ENCODE measurements at regions not wholly inside any gene's neighbourhood (a gene's known extent, or its start where the extent isn't known, plus 50 kb on each side); places are given as distances from the start of the nearest gene placed in this dataset.

DNA sequence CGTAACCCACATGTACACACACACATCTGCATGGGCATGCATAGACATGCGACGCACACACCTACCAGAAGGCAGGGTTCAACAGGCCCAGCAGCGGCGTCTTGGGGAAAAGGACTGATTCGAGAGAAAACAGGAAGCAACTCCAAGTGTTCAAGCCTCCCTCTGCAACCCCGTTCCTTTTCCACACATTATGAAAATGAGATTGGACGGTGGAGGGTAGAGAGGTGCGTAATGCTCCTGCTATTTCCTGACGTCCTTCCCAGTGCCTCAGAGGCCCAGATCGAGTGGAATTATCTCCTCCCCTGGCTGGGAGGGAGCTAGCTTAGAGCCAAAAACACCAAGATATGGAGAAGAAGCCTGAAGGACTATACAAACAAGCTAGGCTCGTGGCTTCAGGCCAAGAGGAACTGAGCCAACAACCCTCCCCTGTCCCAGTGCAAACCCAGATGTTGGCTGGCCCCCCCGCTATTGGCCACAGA, 289.2 kb downstream of the MN1 start:
- Histone ChIP-seq H2AK5ac (ENCODE audit: low read depth, low read length) (peak overlapping the region; percentile 12), H2BK120ac (ENCODE audit: low read depth, low read length) (no peak overlapping the region), H3K4me1 (ENCODE audit: control insufficient read depth in 2 of 2, insufficient read depth in 1 of 2, low read depth in 1 of 2, low read length in 2 of 2) (peaks cover 0 to 4% of the 10 kb centered on the region in 2 donors), H3K36me3 (replicated peaks in 1 of 2; ENCODE audit: control insufficient read depth in 2 of 2, insufficient read depth in 2 of 2, low read length in 2 of 2) (no peaks in the 10 kb centered on the region), H3K4ac (ENCODE audit: low read length) (no peak overlapping the region), H3K4me3 (ENCODE audit: low read length in 2 of 2) (no peak overlapping the region), H3K27ac (replicated peaks; ENCODE audit: low read length) (no peak overlapping the region), H3K79me1 (ENCODE audit: low read depth, low read length) (no peaks in the 10 kb centered on the region), H3K9me3 (replicated peaks in 1 of 2; ENCODE audit: control insufficient read depth in 2 of 2, insufficient read depth in 1 of 2, low read depth in 1 of 2, low read length in 2 of 2) (peaks cover 0 to 5% of the 10 kb centered on the region in 2 donors), H4K8ac (ENCODE audit: low read depth, low read length) (no peak overlapping the region), H2BK12ac (ENCODE audit: low read length) (no peak overlapping the region), H2BK5ac (ENCODE audit: low read length) (no peak overlapping the region), H3K23ac (ENCODE audit: low read depth, low read length, poor library complexity) (no peak overlapping the region), H2BK15ac (ENCODE audit: low read length) (no peak overlapping the region), H3K27me3 (ENCODE audit: control insufficient read depth in 3 of 3, insufficient read depth in 3 of 3, low read depth in 1 of 3, low read length in 3 of 3) (no peaks in the 10 kb centered on the region), H3K4me2 (ENCODE audit: insufficient read depth, low read length, poor library complexity, severe bottlenecking) (no peak overlapping the region), H2AFZ (ENCODE audit: low read length) (no peak overlapping the region), H3K18ac (ENCODE audit: low read length) (peak overlapping the region; percentile 44), H3K9ac (ENCODE audit: low read depth, low read length, poor library complexity) (no peak overlapping the region), H3K14ac (ENCODE audit: low read length) (no peak overlapping the region), H4K91ac (ENCODE audit: low read depth, low read length, poor library complexity) (no peak overlapping the region)
- no CpG with 5 or more reads among the region's 13 CpGs for WGBS, 2 donors (ENCODE audit: extremely low coverage in 2 of 2, insufficient read length in 2 of 2, insufficient replicate concordance in 1 of 2)
- no peak for DNase-seq (ENCODE audit: low spot score)

DNA sequence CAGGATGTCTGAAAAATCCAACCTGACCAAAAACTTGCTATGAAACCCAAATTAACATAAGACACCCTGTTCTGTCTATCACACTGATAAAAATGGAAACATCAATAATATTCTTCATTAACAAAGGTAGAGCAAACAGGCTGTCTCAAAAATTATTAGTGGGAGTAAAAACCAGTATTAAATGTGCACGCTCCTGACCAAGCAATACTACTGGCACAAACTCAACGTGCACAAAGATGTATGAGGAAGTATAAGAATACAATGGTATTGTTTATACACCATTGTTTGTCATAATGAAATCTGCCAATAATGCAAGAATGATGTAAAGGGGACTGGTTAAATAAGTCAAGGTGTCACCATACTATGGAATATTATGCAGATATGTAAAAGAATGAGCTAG, 288.5 kb downstream of the MN1 start:
- H3K4me2 ChIP-seq (ENCODE audit: insufficient read depth, low read length, poor library complexity, severe bottlenecking) = no peak overlapping the region
- no peak for DNase-seq (ENCODE audit: low spot score)
- H3K18ac ChIP-seq (ENCODE audit: low read length) = no peak overlapping the region
- no peaks in the 10 kb centered on the region for H3K79me1 ChIP-seq (ENCODE audit: low read depth, low read length)
- H3K4me1 ChIP-seq (ENCODE audit: control insufficient read depth in 2 of 2, insufficient read depth in 1 of 2, low read depth in 1 of 2, low read length in 2 of 2) = peaks cover 0 to 4% of the 10 kb centered on the region in 2 donors
- no peak overlapping the region for H2BK15ac ChIP-seq (ENCODE audit: low read length)
- H2BK120ac ChIP-seq (ENCODE audit: low read depth, low read length) = no peak overlapping the region
- no peak overlapping the region for H3K4me3 ChIP-seq (ENCODE audit: low read length in 2 of 2)
- H2BK5ac ChIP-seq (ENCODE audit: low read length) = no peak overlapping the region
- H2AFZ ChIP-seq (ENCODE audit: low read length) = no peak overlapping the region
- H4K91ac ChIP-seq (ENCODE audit: low read depth, low read length, poor library complexity) = no peak overlapping the region
- H3K4ac ChIP-seq (ENCODE audit: low read length) = no peak overlapping the region
- H3K23ac ChIP-seq (ENCODE audit: low read depth, low read length, poor library complexity) = no peak overlapping the region
- H3K14ac ChIP-seq (ENCODE audit: low read length) = no peak overlapping the region
- H4K8ac ChIP-seq (ENCODE audit: low read depth, low read length) = no peak overlapping the region
- H3K9me3 ChIP-seq (replicated peaks in 1 of 2; ENCODE audit: control insufficient read depth in 2 of 2, insufficient read depth in 1 of 2, low read depth in 1 of 2, low read length in 2 of 2) = peaks cover 0 to 5% of the 10 kb centered on the region in 2 donors
- H3K27ac ChIP-seq (replicated peaks; ENCODE audit: low read length) = no peak overlapping the region
- H3K36me3 ChIP-seq (replicated peaks in 1 of 2; ENCODE audit: control insufficient read depth in 2 of 2, insufficient read depth in 2 of 2, low read length in 2 of 2) = no peaks in the 10 kb centered on the region
- H3K9ac ChIP-seq (ENCODE audit: low read depth, low read length, poor library complexity) = no peak overlapping the region
- H3K27me3 ChIP-seq (ENCODE audit: control insufficient read depth in 3 of 3, insufficient read depth in 3 of 3, low read depth in 1 of 3, low read length in 3 of 3) = no peaks in the 10 kb centered on the region
- no peak overlapping the region for H2AK5ac ChIP-seq (ENCODE audit: low read depth, low read length)
- H2BK12ac ChIP-seq (ENCODE audit: low read length) = no peak overlapping the region
- no CpG with 5 or more reads among the region's 2 CpGs for WGBS, 2 donors (ENCODE audit: extremely low coverage in 2 of 2, insufficient read length in 2 of 2, insufficient replicate concordance in 1 of 2)

DNA sequence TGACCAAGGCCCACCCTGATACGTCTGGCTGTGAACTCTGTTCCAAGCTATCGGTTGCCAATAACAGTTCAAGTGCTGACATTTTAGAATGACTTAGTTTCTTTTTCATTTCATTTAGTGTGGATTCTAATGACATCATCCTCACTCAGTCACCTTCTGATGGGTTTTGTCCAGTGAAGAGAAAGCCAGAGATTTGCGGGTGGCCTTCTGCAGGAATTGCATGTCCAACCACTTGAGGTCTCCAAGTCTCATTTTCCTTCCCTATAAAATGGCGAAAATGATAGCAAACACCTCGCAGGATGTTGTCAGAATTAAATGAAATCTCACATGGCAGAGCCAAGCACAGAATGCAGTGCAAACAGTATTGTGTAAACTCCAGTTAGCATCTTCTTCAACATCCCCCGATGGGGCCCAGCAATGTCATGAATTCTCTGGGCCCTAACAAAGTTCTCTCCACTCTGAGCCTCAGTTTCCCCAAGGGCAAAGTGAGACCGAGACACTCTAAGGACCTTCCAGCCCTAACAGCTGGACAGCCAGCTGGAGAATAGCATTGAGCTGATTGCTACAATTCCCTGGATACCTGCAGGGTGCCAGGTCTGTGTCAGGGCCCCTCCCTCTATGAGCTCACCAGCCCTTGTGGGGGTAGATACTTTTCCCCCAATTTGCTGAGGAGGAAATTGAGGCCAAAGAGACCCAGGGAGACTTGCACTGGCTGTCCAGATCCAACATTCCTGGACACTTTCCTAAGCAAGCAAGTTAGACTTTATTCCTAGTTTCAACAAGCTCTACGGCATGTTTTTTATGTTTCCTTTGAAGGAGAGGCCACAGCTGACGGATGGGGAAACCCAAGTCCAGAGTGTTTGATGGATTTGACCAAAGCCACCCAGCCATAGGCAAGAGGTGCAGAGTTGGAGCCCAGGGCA, 286.7 kb downstream of the MN1 start:
- no CpG with 5 or more reads among the region's 9 CpGs for WGBS, 2 donors (ENCODE audit: extremely low coverage in 2 of 2, insufficient read length in 2 of 2, insufficient replicate concordance in 1 of 2)
- Histone ChIP-seq H2BK12ac (ENCODE audit: low read length) (no peak overlapping the region), H3K27ac (replicated peaks; ENCODE audit: low read length) (no peak overlapping the region), H3K4me1 (ENCODE audit: control insufficient read depth in 2 of 2, insufficient read depth in 1 of 2, low read depth in 1 of 2, low read length in 2 of 2) (peaks cover 13% of the 10 kb centered on the region in 2 donors), H2AK5ac (ENCODE audit: low read depth, low read length) (peak overlapping the region; percentile 13), H3K18ac (ENCODE audit: low read length) (no peak overlapping the region), H2BK5ac (ENCODE audit: low read length) (no peak overlapping the region), H3K9ac (ENCODE audit: low read depth, low read length, poor library complexity) (no peak overlapping the region), H3K23ac (ENCODE audit: low read depth, low read length, poor library complexity) (no peak overlapping the region), H3K4me2 (ENCODE audit: insufficient read depth, low read length, poor library complexity, severe bottlenecking) (no peak overlapping the region), H3K4me3 (ENCODE audit: low read length in 2 of 2) (no peak overlapping the region), H3K27me3 (ENCODE audit: control insufficient read depth in 3 of 3, insufficient read depth in 3 of 3, low read depth in 1 of 3, low read length in 3 of 3) (no peaks in the 10 kb centered on the region), H3K14ac (ENCODE audit: low read length) (no peak overlapping the region), H3K36me3 (replicated peaks in 1 of 2; ENCODE audit: control insufficient read depth in 2 of 2, insufficient read depth in 2 of 2, low read length in 2 of 2) (no peaks in the 10 kb centered on the region), H3K4ac (ENCODE audit: low read length) (no peak overlapping the region), H4K8ac (ENCODE audit: low read depth, low read length) (no peak overlapping the region), H2BK15ac (ENCODE audit: low read length) (no peak overlapping the region), H3K9me3 (replicated peaks in 1 of 2; ENCODE audit: control insufficient read depth in 2 of 2, insufficient read depth in 1 of 2, low read depth in 1 of 2, low read length in 2 of 2) (no peaks in the 10 kb centered on the region), H4K91ac (ENCODE audit: low read depth, low read length, poor library complexity) (no peak overlapping the region), H3K79me1 (ENCODE audit: low read depth, low read length) (no peaks in the 10 kb centered on the region), H2AFZ (ENCODE audit: low read length) (no peak overlapping the region), H2BK120ac (ENCODE audit: low read depth, low read length) (no peak overlapping the region)
- no peak for DNase-seq (ENCODE audit: low spot score)

DNA sequence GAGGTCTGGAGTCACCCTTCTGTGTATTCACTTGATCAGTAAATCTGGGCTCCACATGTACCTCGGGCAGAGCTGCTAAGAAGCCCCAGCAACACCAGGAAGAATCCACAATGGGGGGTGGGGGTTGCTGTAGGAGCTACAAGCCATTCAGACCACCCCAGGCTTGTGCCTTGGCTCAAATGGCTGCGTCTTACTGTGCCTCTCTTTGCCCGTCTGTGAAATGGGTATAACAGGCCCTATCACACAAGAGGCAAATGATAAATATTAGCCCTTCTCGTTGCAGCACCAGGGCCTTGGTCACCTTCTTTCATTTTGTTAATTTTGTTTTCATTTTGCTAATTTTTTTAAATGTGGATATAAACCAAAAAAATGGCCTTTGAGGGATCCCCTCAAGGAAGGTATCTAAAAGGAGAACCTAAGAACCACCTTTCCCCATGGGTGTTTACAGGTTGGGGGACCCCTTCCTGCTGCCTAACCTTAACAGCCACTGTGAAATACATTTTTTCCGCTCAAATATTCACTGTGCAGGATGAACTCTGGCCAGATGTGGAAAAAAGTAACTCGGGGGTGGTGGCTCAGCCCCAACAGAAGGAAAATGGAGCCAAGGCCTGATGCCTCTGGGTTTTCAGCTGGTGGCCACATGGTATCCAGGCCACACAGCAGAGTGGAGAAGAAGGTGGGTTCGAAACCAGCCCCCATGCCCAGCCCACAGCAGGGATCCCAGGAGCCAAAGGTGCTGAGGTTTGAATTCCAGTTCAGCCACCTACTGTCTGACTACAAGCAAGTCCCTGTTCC, 284.0 kb downstream of the MN1 start:
- H2AFZ ChIP-seq (ENCODE audit: low read length) = no peak overlapping the region
- H3K27ac ChIP-seq (replicated peaks; ENCODE audit: low read length) = no peak overlapping the region
- no peaks in the 10 kb centered on the region for H3K27me3 ChIP-seq (ENCODE audit: control insufficient read depth in 3 of 3, insufficient read depth in 3 of 3, low read depth in 1 of 3, low read length in 3 of 3)
- H3K9ac ChIP-seq (ENCODE audit: low read depth, low read length, poor library complexity) = no peak overlapping the region
- no peaks in the 10 kb centered on the region for H3K36me3 ChIP-seq (replicated peaks in 1 of 2; ENCODE audit: control insufficient read depth in 2 of 2, insufficient read depth in 2 of 2, low read length in 2 of 2)
- peaks cover 10 to 13% of the 10 kb centered on the region in 2 donors for H3K4me1 ChIP-seq (ENCODE audit: control insufficient read depth in 2 of 2, insufficient read depth in 1 of 2, low read depth in 1 of 2, low read length in 2 of 2)
- no peak overlapping the region for H3K14ac ChIP-seq (ENCODE audit: low read length)
- no peak overlapping the region for H2BK12ac ChIP-seq (ENCODE audit: low read length)
- H2BK120ac ChIP-seq (ENCODE audit: low read depth, low read length) = no peak overlapping the region
- peak overlapping the region; percentile 54 for H3K18ac ChIP-seq (ENCODE audit: low read length)
- DNase-seq (ENCODE audit: low spot score) = no peak
- no peak overlapping the region for H3K4me2 ChIP-seq (ENCODE audit: insufficient read depth, low read length, poor library complexity, severe bottlenecking)
- no peak overlapping the region for H4K91ac ChIP-seq (ENCODE audit: low read depth, low read length, poor library complexity)
- H3K4ac ChIP-seq (ENCODE audit: low read length) = no peak overlapping the region
- no CpG with 5 or more reads among the region's 7 CpGs for WGBS, 2 donors (ENCODE audit: extremely low coverage in 2 of 2, insufficient read length in 2 of 2, insufficient replicate concordance in 1 of 2)
- no peak overlapping the region for H3K23ac ChIP-seq (ENCODE audit: low read depth, low read length, poor library complexity)
- no peaks in the 10 kb centered on the region for H3K79me1 ChIP-seq (ENCODE audit: low read depth, low read length)
- peak overlapping the region; percentile 3 for H2AK5ac ChIP-seq (ENCODE audit: low read depth, low read length)
- peak overlapping the region; percentile 71 for H2BK15ac ChIP-seq (ENCODE audit: low read length)
- no peak overlapping the region for H4K8ac ChIP-seq (ENCODE audit: low read depth, low read length)
- no peak overlapping the region for H2BK5ac ChIP-seq (ENCODE audit: low read length)
- no peak overlapping the region for H3K4me3 ChIP-seq (ENCODE audit: low read length in 2 of 2)
- no peaks in the 10 kb centered on the region for H3K9me3 ChIP-seq (replicated peaks in 1 of 2; ENCODE audit: control insufficient read depth in 2 of 2, insufficient read depth in 1 of 2, low read depth in 1 of 2, low read length in 2 of 2)

Data from neuronal stem cell (in vitro differentiated cells).